ENCODE measurements at regions not wholly inside any gene's neighbourhood (a gene's known extent, or its start where the extent isn't known, plus 50 kb on each side); places are given as distances from the start of the nearest gene placed in this dataset.

DNA sequence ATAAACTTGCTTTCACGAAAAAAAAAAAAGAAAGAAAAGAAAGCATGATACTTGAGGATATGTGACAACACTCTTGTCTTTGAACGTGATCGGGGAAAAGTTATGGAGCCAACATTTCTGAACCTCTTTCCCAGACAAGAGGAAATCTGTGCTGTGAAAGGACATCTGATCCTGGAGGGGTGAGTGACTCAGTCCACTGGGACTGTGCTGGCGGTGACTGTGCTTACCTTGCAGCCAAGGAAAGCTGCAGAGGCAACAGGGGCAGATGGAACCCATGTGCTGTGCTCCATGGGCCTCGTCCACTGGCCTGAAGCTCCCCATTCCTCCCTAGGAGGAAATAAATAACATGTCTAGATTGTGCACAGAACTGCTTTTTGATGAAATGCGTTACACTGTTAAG is 116.5 kb upstream of the RAB11FIP2 start:
- H3K27ac Mint-ChIP-seq (ENCODE audit: unreplicated experiment), result no peak overlapping the region
- Histone ChIP-seq H2AFZ (ENCODE audit: low read depth, low read length) (no peak overlapping the region), H3K4me3 (ENCODE audit: insufficient read depth, low read depth, low read length) (no peak overlapping the region), H3K4me1 (ENCODE audit: insufficient read depth, low read length) (no peaks in the 10 kb centered on the region), H3K79me2 (ENCODE audit: insufficient read depth, low read length) (no peaks in the 10 kb centered on the region), H4K20me1 (ENCODE audit: insufficient read depth, low read length) (no peaks in the 10 kb centered on the region), H3K36me3 (ENCODE audit: insufficient read depth, low read length) (no peaks in the 10 kb centered on the region), H3K4me2 (ENCODE audit: low read length) (no peak overlapping the region), H3K9ac (ENCODE audit: low read length) (no peak overlapping the region), H3K9me3 (ENCODE audit: insufficient read depth, low read depth, low read length) (no peaks in the 10 kb centered on the region), H3K27me3 (ENCODE audit: insufficient read depth, low read length) (no peaks in the 10 kb centered on the region), H3K27ac (ENCODE audit: low read depth, low read length) (no peak overlapping the region)
- FAIRE-seq (no peak), DNase-seq (ENCODE audit: low read depth) (no peak)
- H3K4me1 Mint-ChIP-seq (ENCODE audit: low read depth, unreplicated experiment), result no peaks in the 10 kb centered on the region
- H3K36me3 Mint-ChIP-seq (ENCODE audit: low read depth, unreplicated experiment), result no peaks in the 10 kb centered on the region
- H3K4me3 Mint-ChIP-seq (ENCODE audit: unreplicated experiment), result no peak overlapping the region
- TF ChIP-seq, protein P1, sequence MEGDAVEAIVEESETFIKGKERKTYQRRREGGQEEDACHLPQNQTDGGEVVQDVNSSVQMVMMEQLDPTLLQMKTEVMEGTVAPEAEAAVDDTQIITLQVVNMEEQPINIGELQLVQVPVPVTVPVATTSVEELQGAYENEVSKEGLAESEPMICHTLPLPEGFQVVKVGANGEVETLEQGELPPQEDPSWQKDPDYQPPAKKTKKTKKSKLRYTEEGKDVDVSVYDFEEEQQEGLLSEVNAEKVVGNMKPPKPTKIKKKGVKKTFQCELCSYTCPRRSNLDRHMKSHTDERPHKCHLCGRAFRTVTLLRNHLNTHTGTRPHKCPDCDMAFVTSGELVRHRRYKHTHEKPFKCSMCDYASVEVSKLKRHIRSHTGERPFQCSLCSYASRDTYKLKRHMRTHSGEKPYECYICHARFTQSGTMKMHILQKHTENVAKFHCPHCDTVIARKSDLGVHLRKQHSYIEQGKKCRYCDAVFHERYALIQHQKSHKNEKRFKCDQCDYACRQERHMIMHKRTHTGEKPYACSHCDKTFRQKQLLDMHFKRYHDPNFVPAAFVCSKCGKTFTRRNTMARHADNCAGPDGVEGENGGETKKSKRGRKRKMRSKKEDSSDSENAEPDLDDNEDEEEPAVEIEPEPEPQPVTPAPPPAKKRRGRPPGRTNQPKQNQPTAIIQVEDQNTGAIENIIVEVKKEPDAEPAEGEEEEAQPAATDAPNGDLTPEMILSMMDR (IDR thresholded peaks at IDR 0.05; ENCODE audit: insufficient read depth, low read depth, low read length), result no peak
- TF ChIP-seq EZH2 (IDR thresholded peaks at IDR 0.05; ENCODE audit: insufficient read depth, low read length), result no peak
- no peaks in the 10 kb centered on the region for H3K9me3 Mint-ChIP-seq (ENCODE audit: unreplicated experiment)
- peaks cover 7% of the 10 kb centered on the region for H3K27me3 Mint-ChIP-seq (ENCODE audit: low read depth, unreplicated experiment)

DNA sequence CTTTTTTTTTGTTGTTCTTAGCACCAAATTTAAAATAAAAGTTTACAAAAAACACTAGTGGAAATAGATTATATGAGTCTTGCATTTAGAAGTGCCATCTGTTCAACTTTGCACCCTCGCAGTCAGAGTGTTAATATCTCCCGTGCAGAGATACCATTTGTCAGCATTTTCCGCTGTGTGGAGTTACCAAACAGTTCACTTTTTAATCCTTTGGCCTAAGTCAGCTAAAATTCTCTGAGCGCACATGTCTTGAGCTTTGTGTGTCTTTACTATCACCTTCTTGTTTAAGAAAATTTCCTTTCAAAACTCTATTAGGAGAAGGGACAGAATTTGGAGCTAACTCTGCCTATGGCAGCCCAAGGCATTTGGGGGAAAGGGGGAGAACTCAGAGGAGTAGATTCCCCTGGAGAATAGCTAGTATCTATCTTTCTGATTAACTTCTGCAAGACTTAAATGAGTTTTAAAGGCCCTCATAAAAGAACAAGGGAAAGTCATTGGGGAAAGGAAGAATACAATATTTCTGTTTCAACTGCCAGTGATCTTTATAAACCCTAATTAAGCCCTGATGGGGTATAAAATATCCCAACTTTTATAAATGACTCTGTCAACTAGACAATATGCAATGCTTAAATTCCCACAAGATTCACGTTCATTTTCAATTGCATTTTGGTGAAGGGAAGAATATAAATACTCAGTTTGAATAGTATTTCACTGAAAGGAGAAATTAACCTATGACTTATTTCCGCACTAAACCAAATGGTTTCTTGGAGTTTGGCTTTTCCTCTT is 114.9 kb upstream of the RAB11FIP2 start:
- H3K4me3 ChIP-seq (ENCODE audit: insufficient read depth, low read depth, low read length), result no peak overlapping the region
- no peak overlapping the region for H3K9ac ChIP-seq (ENCODE audit: low read length)
- Mint-ChIP-seq H3K27me3 (ENCODE audit: low read depth, unreplicated experiment) (peaks cover 7% of the 10 kb centered on the region), H3K36me3 (ENCODE audit: low read depth, unreplicated experiment) (no peaks in the 10 kb centered on the region), H3K4me3 (ENCODE audit: unreplicated experiment) (no peak overlapping the region), H3K27ac (ENCODE audit: unreplicated experiment) (no peak overlapping the region), H3K4me1 (ENCODE audit: low read depth, unreplicated experiment) (no peaks in the 10 kb centered on the region), H3K9me3 (ENCODE audit: unreplicated experiment) (no peaks in the 10 kb centered on the region)
- TF ChIP-seq, protein P1 (IDR thresholded peaks at IDR 0.05; ENCODE audit: insufficient read depth, low read depth, low read length), result no peak
- no peak for TF ChIP-seq EZH2 (IDR thresholded peaks at IDR 0.05; ENCODE audit: insufficient read depth, low read length)
- H3K9me3 ChIP-seq (ENCODE audit: insufficient read depth, low read depth, low read length), result no peaks in the 10 kb centered on the region
- H3K4me1 ChIP-seq (ENCODE audit: insufficient read depth, low read length), result no peaks in the 10 kb centered on the region
- FAIRE-seq (no peak), DNase-seq (ENCODE audit: low read depth) (no peak)
- H4K20me1 ChIP-seq (ENCODE audit: insufficient read depth, low read length), result no peaks in the 10 kb centered on the region
- no peak overlapping the region for H3K27ac ChIP-seq (ENCODE audit: low read depth, low read length)
- no peak overlapping the region for H2AFZ ChIP-seq (ENCODE audit: low read depth, low read length)
- no peaks in the 10 kb centered on the region for H3K36me3 ChIP-seq (ENCODE audit: insufficient read depth, low read length)
- H3K4me2 ChIP-seq (ENCODE audit: low read length), result no peak overlapping the region
- H3K27me3 ChIP-seq (ENCODE audit: insufficient read depth, low read length), result no peaks in the 10 kb centered on the region
- H3K79me2 ChIP-seq (ENCODE audit: insufficient read depth, low read length), result no peaks in the 10 kb centered on the region

DNA sequence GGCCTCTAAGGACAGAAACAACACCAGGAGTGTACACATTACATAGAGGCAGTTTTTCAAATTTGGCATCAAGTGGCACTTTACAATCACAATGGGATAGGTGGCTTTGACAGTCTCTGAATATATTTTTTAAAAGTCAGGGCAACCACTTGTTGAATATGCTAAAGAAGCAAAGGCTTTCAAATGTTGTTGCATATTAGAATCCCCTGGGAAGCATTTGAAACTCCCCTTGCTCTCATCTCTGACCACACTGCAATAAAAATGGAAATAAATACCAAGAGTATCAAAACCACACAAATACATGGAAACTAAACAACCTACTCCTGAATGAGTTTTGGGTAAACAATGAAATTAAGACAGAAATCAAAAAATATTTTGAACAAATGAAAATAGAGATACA is 106.5 kb upstream of the RAB11FIP2 start:
- no peaks in the 10 kb centered on the region for H3K79me2 ChIP-seq (ENCODE audit: insufficient read depth, low read length)
- H3K27me3 ChIP-seq (ENCODE audit: insufficient read depth, low read length), result no peaks in the 10 kb centered on the region
- no peak overlapping the region for H3K4me2 ChIP-seq (ENCODE audit: low read length)
- FAIRE-seq, result no peak
- Mint-ChIP-seq H3K27me3 (ENCODE audit: low read depth, unreplicated experiment) (no peaks in the 10 kb centered on the region), H3K4me3 (ENCODE audit: unreplicated experiment) (no peak overlapping the region), H3K27ac (ENCODE audit: unreplicated experiment) (no peak overlapping the region), H3K36me3 (ENCODE audit: low read depth, unreplicated experiment) (no peaks in the 10 kb centered on the region), H3K9me3 (ENCODE audit: unreplicated experiment) (peaks cover 4% of the 10 kb centered on the region), H3K4me1 (ENCODE audit: low read depth, unreplicated experiment) (no peaks in the 10 kb centered on the region)
- H4K20me1 ChIP-seq (ENCODE audit: insufficient read depth, low read length), result no peaks in the 10 kb centered on the region
- no peaks in the 10 kb centered on the region for H3K4me1 ChIP-seq (ENCODE audit: insufficient read depth, low read length)
- no peaks in the 10 kb centered on the region for H3K36me3 ChIP-seq (ENCODE audit: insufficient read depth, low read length)
- no peaks in the 10 kb centered on the region for H3K9me3 ChIP-seq (ENCODE audit: insufficient read depth, low read depth, low read length)
- no peak overlapping the region for H3K27ac ChIP-seq (ENCODE audit: low read depth, low read length)
- no peak overlapping the region for H3K9ac ChIP-seq (ENCODE audit: low read length)
- no peak for DNase-seq (ENCODE audit: low read depth)
- TF ChIP-seq EZH2 (IDR thresholded peaks at IDR 0.05; ENCODE audit: insufficient read depth, low read length), result no peak
- TF ChIP-seq, protein P1 (IDR thresholded peaks at IDR 0.05; ENCODE audit: insufficient read depth, low read depth, low read length), result no peak
- no peak overlapping the region for H2AFZ ChIP-seq (ENCODE audit: low read depth, low read length)
- H3K4me3 ChIP-seq (ENCODE audit: insufficient read depth, low read depth, low read length), result no peak overlapping the region

All from astrocyte (in vitro differentiated cells and primary cell).